Chondrocyte (in vitro differentiated cells): ENCODE measurements at regions not wholly inside any gene's neighbourhood (a gene's known extent, or its start where the extent isn't known, plus 50 kb on each side); places are given as distances from the start of the nearest gene placed in this dataset.

Source experiments
- DNase-seq: peaks from one replicate; pipeline ENCODE4 v3.0.0; 2021; ENCODE audit warnings: mixed read lengths, low spot score
- H3K27ac Mint-ChIP-seq: one replicate; pipeline ENCODE4 v1.8.0; 2021; ENCODE audit warnings: mild to moderate bottlenecking, moderate library complexity, mixed read lengths; ENCODE audit not compliant: unreplicated experiment
- H3K27me3 Mint-ChIP-seq: 2 replicates; pipeline ENCODE4 v1.8.0; 2021; ENCODE audit warnings: low read depth, mixed read lengths
- H3K36me3 Mint-ChIP-seq: 2 replicates; pipeline ENCODE4 v1.8.0; 2021; ENCODE audit warnings: low read depth, mixed read lengths
- H3K4me1 Mint-ChIP-seq: 2 replicates; pipeline ENCODE4 v1.8.0; 2021; ENCODE audit warnings: low read depth, mild to moderate bottlenecking, mixed read lengths
- H3K4me3 Mint-ChIP-seq: one replicate; pipeline ENCODE4 v1.8.0; 2021; ENCODE audit warnings: mild to moderate bottlenecking, moderate library complexity, mixed read lengths; ENCODE audit not compliant: unreplicated experiment
- H3K9me3 Mint-ChIP-seq: 2 replicates; pipeline ENCODE4 v1.8.0; 2021; ENCODE audit warnings: low read depth, mixed read lengths
- TF ChIP-seq, protein P1 (sequence below): fragments of 200-600 bp; sonication (generic); IDR thresholded peaks from 2 replicates; pipeline ENCODE4 v1.5.0; 2021; ENCODE audit warnings: antibody characterized with exemption, mild to moderate bottlenecking, moderate library complexity

DNA sequence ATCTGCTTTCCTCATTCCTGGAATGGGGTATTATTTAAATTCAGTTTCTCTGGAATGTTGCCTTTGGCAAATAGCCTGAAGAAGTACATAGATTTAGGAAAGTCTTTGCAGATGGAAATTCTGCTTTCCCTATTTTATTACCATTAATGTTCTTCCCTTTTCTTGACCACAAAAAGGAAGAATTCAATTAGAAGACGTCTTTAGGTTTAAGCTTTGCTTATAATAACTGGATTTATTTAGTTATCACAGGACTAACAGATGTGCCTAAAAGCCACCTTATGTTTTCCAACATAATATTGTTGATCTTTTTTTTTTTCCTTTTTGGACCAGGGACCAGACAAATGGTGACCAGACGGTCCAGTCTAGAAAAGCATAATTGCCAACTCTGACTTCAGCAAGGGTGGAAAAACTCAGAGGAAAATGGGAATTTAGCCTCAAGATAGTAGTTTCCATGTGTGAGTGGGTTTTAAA, 210.1 kb upstream of the SPRY2 start:
- DNase-seq, result no peak
- Mint-ChIP-seq H3K9me3 (no peaks in the 10 kb centered on the region), H3K36me3 (no peaks in the 10 kb centered on the region), H3K27me3 (no peaks in the 10 kb centered on the region), H3K4me3 (no peak overlapping the region), H3K27ac (no peak overlapping the region), H3K4me1 (peaks cover 48% of the 10 kb centered on the region)
- TF ChIP-seq, protein P1, sequence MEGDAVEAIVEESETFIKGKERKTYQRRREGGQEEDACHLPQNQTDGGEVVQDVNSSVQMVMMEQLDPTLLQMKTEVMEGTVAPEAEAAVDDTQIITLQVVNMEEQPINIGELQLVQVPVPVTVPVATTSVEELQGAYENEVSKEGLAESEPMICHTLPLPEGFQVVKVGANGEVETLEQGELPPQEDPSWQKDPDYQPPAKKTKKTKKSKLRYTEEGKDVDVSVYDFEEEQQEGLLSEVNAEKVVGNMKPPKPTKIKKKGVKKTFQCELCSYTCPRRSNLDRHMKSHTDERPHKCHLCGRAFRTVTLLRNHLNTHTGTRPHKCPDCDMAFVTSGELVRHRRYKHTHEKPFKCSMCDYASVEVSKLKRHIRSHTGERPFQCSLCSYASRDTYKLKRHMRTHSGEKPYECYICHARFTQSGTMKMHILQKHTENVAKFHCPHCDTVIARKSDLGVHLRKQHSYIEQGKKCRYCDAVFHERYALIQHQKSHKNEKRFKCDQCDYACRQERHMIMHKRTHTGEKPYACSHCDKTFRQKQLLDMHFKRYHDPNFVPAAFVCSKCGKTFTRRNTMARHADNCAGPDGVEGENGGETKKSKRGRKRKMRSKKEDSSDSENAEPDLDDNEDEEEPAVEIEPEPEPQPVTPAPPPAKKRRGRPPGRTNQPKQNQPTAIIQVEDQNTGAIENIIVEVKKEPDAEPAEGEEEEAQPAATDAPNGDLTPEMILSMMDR, result no peak

DNA sequence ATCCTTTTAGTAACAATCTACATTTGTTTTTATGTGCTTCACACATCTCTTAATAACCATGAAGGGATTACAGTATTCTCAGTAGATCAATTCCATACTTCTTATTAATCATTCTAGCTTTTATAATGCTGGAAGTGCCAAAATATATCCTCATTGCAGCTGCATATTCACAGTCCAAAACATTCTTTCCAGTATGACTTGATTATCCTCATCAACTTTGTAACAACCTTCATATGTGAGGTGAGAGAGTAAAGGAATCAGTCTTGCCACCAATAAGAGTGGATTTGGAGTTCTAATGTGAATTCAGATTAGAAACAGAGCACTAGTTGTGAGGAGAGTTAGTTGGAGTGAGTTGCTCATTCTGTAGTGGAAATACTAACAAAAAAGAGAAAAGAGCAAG, 208.0 kb upstream of the SPRY2 start:
- Mint-ChIP-seq H3K27ac (no peak overlapping the region), H3K4me1 (peaks cover 48% of the 10 kb centered on the region)

DNA sequence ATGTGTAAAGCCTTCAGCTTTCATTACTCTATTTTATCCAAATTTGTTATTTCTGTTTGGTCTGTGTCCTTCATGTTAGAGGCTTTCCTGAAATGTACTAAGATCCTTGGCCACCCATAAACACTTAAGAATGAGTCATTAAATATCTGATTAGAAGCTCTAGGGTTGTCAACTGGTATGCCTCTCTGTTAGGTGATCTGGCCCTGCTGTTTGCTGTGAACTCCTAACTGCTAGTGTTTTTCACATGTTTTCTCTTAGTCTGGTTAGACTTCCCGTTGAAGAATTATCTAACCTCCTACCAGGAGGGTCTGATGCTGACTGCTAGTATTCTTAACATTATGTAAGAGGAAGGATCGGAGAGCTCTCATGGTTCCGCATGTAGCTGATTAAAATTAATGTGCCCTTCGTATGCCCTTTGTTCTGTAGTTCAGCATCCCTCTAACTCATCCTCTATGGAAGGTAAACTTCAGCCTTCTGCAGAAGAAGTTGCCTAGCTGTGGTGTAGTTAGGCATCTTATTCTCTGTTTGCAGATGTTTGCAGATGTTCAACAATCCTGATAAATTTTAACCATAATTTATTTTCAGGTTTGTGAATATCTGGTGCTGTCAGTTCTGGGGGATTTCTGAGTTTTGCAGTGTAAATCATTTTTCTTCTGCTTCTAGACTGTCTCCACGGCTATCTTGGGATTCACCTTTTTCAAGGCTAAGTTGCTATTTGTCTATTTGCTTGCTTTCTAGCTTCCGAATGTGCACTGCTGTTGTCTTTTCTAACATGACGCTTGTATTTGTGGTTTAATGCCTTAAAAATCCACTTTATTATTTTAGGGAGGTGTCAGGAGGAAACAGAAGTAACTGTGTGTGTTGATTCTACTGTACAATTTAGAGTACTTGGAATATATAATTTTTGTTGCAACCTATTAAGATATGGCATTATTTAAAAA, 207.2 kb upstream of the SPRY2 start:
- TF ChIP-seq, protein P1, result no peak
- DNase-seq, result no peak
- no peak overlapping the region for H3K27ac Mint-ChIP-seq
- peaks cover 46% of the 10 kb centered on the region for H3K4me1 Mint-ChIP-seq
- H3K4me3 Mint-ChIP-seq, result no peak overlapping the region
- H3K27me3 Mint-ChIP-seq, result no peaks in the 10 kb centered on the region
- H3K9me3 Mint-ChIP-seq, result no peaks in the 10 kb centered on the region
- no peaks in the 10 kb centered on the region for H3K36me3 Mint-ChIP-seq

More for the DNA sequence above, 208.0 kb upstream of the SPRY2 start:
- DNase-seq, result no peak
- H3K27me3 Mint-ChIP-seq, result no peaks in the 10 kb centered on the region
- no peak overlapping the region for H3K4me3 Mint-ChIP-seq
- H3K9me3 Mint-ChIP-seq, result no peaks in the 10 kb centered on the region
- TF ChIP-seq, protein P1, result no peak
- H3K36me3 Mint-ChIP-seq, result no peaks in the 10 kb centered on the region

DNA sequence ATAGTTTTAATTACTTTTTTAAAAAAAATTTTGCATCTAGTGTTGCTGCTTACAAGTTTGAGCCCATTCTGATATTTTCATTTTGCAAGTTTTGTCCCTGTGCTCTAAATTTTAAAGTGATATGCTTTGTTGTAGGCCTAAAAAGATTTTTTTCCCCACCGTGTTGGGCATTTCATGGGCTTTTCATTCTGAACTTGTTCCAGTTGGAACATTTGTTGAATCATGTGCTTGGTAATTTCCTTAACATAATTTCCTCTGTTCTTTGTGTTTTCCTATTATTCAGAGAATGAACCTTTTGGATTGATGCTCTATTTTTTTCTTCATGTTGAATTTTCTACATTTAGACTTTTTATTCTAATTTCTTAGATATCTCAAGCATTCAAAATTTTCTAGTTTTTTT, 206.4 kb upstream of the SPRY2 start:
- H3K4me1 Mint-ChIP-seq, result peaks cover 41% of the 10 kb centered on the region
- H3K27me3 Mint-ChIP-seq, result no peaks in the 10 kb centered on the region
- TF ChIP-seq, protein P1, result no peak
- DNase-seq, result no peak
- H3K4me3 Mint-ChIP-seq, result no peak overlapping the region
- H3K36me3 Mint-ChIP-seq, result no peaks in the 10 kb centered on the region
- H3K9me3 Mint-ChIP-seq, result peaks cover 6% of the 10 kb centered on the region
- no peak overlapping the region for H3K27ac Mint-ChIP-seq

DNA sequence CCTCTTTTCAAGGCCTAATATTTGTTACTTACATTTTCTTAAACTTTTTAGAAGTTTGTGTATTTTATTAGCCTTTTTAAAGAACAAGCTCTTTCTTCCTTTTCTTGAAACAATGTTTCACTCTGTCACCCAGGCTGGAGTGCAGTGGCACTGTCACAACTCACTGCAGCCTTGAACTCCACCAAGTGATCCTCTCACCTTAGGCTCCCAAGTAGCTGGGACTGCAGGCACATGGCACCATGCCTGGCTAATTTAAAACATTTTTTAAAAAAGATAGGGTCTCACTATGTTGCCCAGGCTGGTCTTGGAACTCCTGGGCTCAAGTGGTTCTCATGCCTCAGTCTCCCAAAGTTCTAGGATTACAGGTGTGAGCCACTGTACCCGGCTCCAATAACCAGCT, 192.2 kb upstream of the SPRY2 start:
- TF ChIP-seq, protein P1, result no peak
- Mint-ChIP-seq H3K27ac (no peak overlapping the region), H3K36me3 (peaks cover 7% of the 10 kb centered on the region), H3K27me3 (no peaks in the 10 kb centered on the region), H3K9me3 (peaks cover 20% of the 10 kb centered on the region), H3K4me3 (no peak overlapping the region), H3K4me1 (peaks cover 13% of the 10 kb centered on the region)
- DNase-seq, result no peak
